ENCODE measurements at regions not wholly inside any gene's neighbourhood (a gene's known extent, or its start where the extent isn't known, plus 50 kb on each side); places are given as distances from the start of the nearest gene placed in this dataset.

GRCh38 chr12:89991807-89992590 is 283.4 kb upstream of the ATP2B1 start:
- TF ChIP-seq POLR2A (IDR thresholded peaks at IDR 0.05; ENCODE audit: low read depth, low read length) (no peak), POLR2AphosphoS5 (IDR thresholded peaks at IDR 0.05; ENCODE audit: low read depth, low read length) (no peak)
